Esophagus squamous epithelium (tissue), 5 donors: ENCODE measurements at regions not wholly inside any gene's neighbourhood (a gene's known extent, or its start where the extent isn't known, plus 50 kb on each side); places are given as distances from the start of the nearest gene placed in this dataset.

Source experiments
- DNase-seq: peaks from one replicate; lab custom pipeline; 2025; lab: John Stamatoyannopoulos, UW
- H3K27ac ChIP-seq, 4 donors: fragments of 200-600 bp; sonication (generic); one replicate each; pipeline ENCODE4 v1.5.1; 2016 to 2019; ENCODE audit warnings: mild to moderate bottlenecking in 1 of 4
- H3K27me3 ChIP-seq, 4 donors: fragments of 200-600 bp; sonication (generic); 1 replicate in 3 of 4; 2 replicates in 1 of 4; pipeline versions ENCODE4 v1.5.1 to v1.6.0; 2017 to 2021; ENCODE audit warnings: antibody characterized with exemption in 1 of 4
- H3K36me3 ChIP-seq, 3 donors: fragments of 200-600 bp; sonication (generic); one replicate each; pipeline ENCODE4 v1.5.1; 2016 to 2019
- H3K4me1 ChIP-seq, 3 donors: fragments of 200-600 bp; sonication (generic); one replicate each; pipeline ENCODE4 v1.5.1; 2017 to 2019
- H3K4me3 ChIP-seq, 4 donors: fragments of 200-600 bp; sonication (generic); 1 replicate in 3 of 4; 2 replicates in 1 of 4; pipeline ENCODE4 v1.5.1; 2016 to 2019; ENCODE audit warnings: mild to moderate bottlenecking in 2 of 4, moderate library complexity in 1 of 4
- H3K9me3 ChIP-seq, 3 donors: fragments of 200-600 bp; sonication (generic); one replicate each; pipeline ENCODE4 v1.5.1; 2016 to 2019
- POLR2A ChIP-seq, 4 donors: fragments of 450-650 bp; IDR thresholded peaks; one replicate each; pipeline ENCODE4 v1.6.1; 2017; ENCODE audit warnings: antibody characterized with exemption in 4 of 4, mild to moderate bottlenecking in 4 of 4, moderate library complexity in 3 of 4
- WGBS, 2 donors: methylation state at CpG; one replicate each; pipeline ENCODE4 v1.1.5; 2018; 5-methylcytosine and 5-hydroxymethylcytosine counted together
- intact Hi-C: fragments of 100-400 bp; cut with DNase I; formaldehyde crosslinking; loops from one replicate; pipeline ENCODE4 v1.15.0; 2022
- TF ChIP-seq, protein P1 (sequence below), 6 experiments: fragments of 450-650 bp in 4 of 6; fragments of 200-600 bp in 2 of 6; sonication (generic) in 2 of 6; IDR thresholded peaks; one replicate each; pipeline ENCODE4 v1.5.1; 2016 to 2019; ENCODE audit warnings: antibody characterized with exemption in 6 of 6, mild to moderate bottlenecking in 4 of 6, moderate library complexity in 4 of 6
- donor health status: DM: yes; HTN: yes; CAD: no.

DNA sequence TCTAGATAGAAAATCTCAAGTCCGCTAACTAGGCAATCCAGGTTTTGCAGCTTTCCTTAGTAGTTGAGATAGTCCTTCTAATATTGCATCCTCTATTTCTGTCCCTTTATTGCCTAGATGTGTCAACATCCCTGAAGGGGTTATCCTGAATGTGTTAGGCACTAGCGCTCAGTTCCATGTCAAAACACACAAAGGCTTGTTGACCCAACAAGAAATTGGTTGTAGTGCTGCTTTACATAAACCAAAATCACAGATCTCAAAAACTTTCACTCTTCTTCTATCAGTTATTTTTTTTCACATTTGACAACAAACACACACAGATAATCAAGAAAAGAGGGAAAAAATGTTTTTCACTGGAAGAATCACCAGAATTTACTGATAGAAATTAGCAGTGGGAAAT lies 51.4 kb upstream of the SOX2 start:
- 91 to 92% methylated on average over 2 of the region's 2 CpGs for WGBS, 2 donors
- intact Hi-C loops = no loop called here
- DNase-seq = no peak

GRCh38 chr3:181637456-181637855 lies 74.3 kb upstream of the SOX2 start:
- Histone ChIP-seq H3K9me3 (no peaks in the 10 kb centered on the region), H3K27ac (no peak overlapping the region), H3K36me3 (no peaks in the 10 kb centered on the region), H3K27me3 (no peaks in the 10 kb centered on the region), H3K4me3 (no peak overlapping the region), H3K4me1 (no peaks in the 10 kb centered on the region)
- TF ChIP-seq POLR2A (IDR thresholded peaks at IDR 0.05) = no peak
- TF ChIP-seq, protein P1, sequence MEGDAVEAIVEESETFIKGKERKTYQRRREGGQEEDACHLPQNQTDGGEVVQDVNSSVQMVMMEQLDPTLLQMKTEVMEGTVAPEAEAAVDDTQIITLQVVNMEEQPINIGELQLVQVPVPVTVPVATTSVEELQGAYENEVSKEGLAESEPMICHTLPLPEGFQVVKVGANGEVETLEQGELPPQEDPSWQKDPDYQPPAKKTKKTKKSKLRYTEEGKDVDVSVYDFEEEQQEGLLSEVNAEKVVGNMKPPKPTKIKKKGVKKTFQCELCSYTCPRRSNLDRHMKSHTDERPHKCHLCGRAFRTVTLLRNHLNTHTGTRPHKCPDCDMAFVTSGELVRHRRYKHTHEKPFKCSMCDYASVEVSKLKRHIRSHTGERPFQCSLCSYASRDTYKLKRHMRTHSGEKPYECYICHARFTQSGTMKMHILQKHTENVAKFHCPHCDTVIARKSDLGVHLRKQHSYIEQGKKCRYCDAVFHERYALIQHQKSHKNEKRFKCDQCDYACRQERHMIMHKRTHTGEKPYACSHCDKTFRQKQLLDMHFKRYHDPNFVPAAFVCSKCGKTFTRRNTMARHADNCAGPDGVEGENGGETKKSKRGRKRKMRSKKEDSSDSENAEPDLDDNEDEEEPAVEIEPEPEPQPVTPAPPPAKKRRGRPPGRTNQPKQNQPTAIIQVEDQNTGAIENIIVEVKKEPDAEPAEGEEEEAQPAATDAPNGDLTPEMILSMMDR (IDR thresholded peaks at IDR 0.05) = no peak
- DNase-seq = no peak
- WGBS, 2 donors = 88 to 91% methylated on average over 1 of the region's 1 CpG
- intact Hi-C loops = no loop called here

More for the DNA sequence above, 51.4 kb upstream of the SOX2 start:
- no peak for TF ChIP-seq POLR2A (IDR thresholded peaks at IDR 0.05)
- TF ChIP-seq, protein P1 (IDR thresholded peaks at IDR 0.05) = no peak
- H3K4me3 ChIP-seq = no peak overlapping the region
- no peaks in the 10 kb centered on the region for H3K27me3 ChIP-seq
- no peaks in the 10 kb centered on the region for H3K36me3 ChIP-seq
- H3K4me1 ChIP-seq = no peaks in the 10 kb centered on the region
- H3K27ac ChIP-seq = no peak overlapping the region
- no peaks in the 10 kb centered on the region for H3K9me3 ChIP-seq

GRCh38 chr3:181637056-181637455 lies 74.7 kb upstream of the SOX2 start:
- H3K4me3 ChIP-seq = no peak overlapping the region
- no peak for DNase-seq
- intact Hi-C loops = no loop called here
- TF ChIP-seq POLR2A (IDR thresholded peaks at IDR 0.05) = no peak
- TF ChIP-seq, protein P1 (IDR thresholded peaks at IDR 0.05) = no peak
- no peaks in the 10 kb centered on the region for H3K27me3 ChIP-seq
- H3K36me3 ChIP-seq = no peaks in the 10 kb centered on the region
- H3K9me3 ChIP-seq = no peaks in the 10 kb centered on the region
- WGBS, 2 donors = 67 to 94% methylated on average over 1 to 4 of the region's 4 CpGs
- no peak overlapping the region for H3K27ac ChIP-seq
- no peaks in the 10 kb centered on the region for H3K4me1 ChIP-seq

- Histone ChIP-seq H3K4me3 (no peak overlapping the region), H3K9me3 (no peaks in the 10 kb centered on the region), H3K36me3 (no peaks in the 10 kb centered on the region), H3K4me1 (no peaks in the 10 kb centered on the region), H3K27ac (no peak overlapping the region), H3K27me3 (no peaks in the 10 kb centered on the region)
- DNase-seq = no peak
- WGBS, 2 donors = 59 to 61% methylated on average over 4 of the region's 4 CpGs
- TF ChIP-seq POLR2A (IDR thresholded peaks at IDR 0.05) = no peak
- TF ChIP-seq, protein P1 (IDR thresholded peaks at IDR 0.05) = no peak
- intact Hi-C loops = no loop called here
Observed at GRCh38 chr3:181635141-181635540, 76.6 kb upstream of the SOX2 start.

- no peak for DNase-seq
- H3K36me3 ChIP-seq = no peaks in the 10 kb centered on the region
- intact Hi-C loops = no loop called here
- no peaks in the 10 kb centered on the region for H3K9me3 ChIP-seq
- no peak overlapping the region for H3K4me3 ChIP-seq
- WGBS, 2 donors = 88 to 93% methylated on average over 7 of the region's 7 CpGs
- no peak overlapping the region for H3K27ac ChIP-seq
- TF ChIP-seq, protein P1 (IDR thresholded peaks at IDR 0.05) = no peak
- TF ChIP-seq POLR2A (IDR thresholded peaks at IDR 0.05) = no peak
- no peaks in the 10 kb centered on the region for H3K27me3 ChIP-seq
- no peaks in the 10 kb centered on the region for H3K4me1 ChIP-seq
Observed at GRCh38 chr3:181633556-181633955, 78.2 kb upstream of the SOX2 start.
